PFSK-1 (cell line): ENCODE measurements at regions not wholly inside any gene's neighbourhood (a gene's known extent, or its start where the extent isn't known, plus 50 kb on each side); places are given as distances from the start of the nearest gene placed in this dataset.

Experiments used
- FOXP2 ChIP-seq: optimal IDR thresholded peaks from 2 replicates; pipeline ENCODE3; 2011; ENCODE audit warnings: borderline replicate concordance, control low read depth, inconsistent platforms; ENCODE audit not compliant: insufficient read depth; ENCODE audit errors: extremely low read length, extremely low read depth
- POLR2AphosphoS5 ChIP-seq: IDR thresholded peaks from 2 replicates; pipeline ENCODE4 v1.6.1; 2012; ENCODE audit warnings: low read depth, mild to moderate bottlenecking, control low read depth, low read length, moderate library complexity
- SIN3A ChIP-seq: IDR thresholded peaks from 2 replicates; pipeline ENCODE4 v1.6.1; 2012; ENCODE audit warnings: mild to moderate bottlenecking, low read length, moderate library complexity, borderline replicate concordance; ENCODE audit not compliant: insufficient read depth
- TAF1 ChIP-seq: IDR thresholded peaks from 2 replicates; pipeline ENCODE4 v1.6.1; 2012; ENCODE audit warnings: low read length, control low read depth, borderline replicate concordance; ENCODE audit not compliant: insufficient read depth
- TF ChIP-seq, protein P1 (sequence below), 2 experiments: IDR thresholded peaks; 2 replicates each; pipeline versions ENCODE4 v1.6.1 to v1.8.0; 2011 to 2012; ENCODE audit warnings: low read depth in 2 of 2, low read length in 2 of 2, control low read depth in 1 of 2, inconsistent platforms in 1 of 2, mild to moderate bottlenecking in 1 of 2, moderate library complexity in 1 of 2; ENCODE audit not compliant: insufficient read depth in 1 of 2

DNA sequence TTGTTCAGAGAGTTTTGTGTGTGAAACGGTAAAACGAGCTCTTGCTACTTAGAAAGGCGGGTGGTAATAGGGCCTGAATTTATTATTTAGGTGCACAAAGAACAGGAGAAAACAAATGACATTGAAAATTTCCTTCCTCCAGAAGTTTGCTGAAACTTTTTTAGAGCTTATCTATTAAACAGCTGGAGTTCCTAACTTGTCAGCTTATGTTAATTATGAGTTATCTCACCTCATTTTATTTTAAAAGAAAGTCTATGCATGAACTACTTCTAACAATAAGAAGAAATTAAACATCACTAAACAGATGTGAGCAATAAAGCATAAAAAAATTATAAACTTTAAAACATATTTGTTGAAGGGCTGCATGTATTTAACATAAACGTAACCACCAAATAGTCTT lies 373.9 kb upstream of the ANO3 start:
- TF ChIP-seq FOXP2 (no peak), SIN3A (no peak), POLR2AphosphoS5 (no peak), TAF1 (no peak)
- TF ChIP-seq, protein P1, sequence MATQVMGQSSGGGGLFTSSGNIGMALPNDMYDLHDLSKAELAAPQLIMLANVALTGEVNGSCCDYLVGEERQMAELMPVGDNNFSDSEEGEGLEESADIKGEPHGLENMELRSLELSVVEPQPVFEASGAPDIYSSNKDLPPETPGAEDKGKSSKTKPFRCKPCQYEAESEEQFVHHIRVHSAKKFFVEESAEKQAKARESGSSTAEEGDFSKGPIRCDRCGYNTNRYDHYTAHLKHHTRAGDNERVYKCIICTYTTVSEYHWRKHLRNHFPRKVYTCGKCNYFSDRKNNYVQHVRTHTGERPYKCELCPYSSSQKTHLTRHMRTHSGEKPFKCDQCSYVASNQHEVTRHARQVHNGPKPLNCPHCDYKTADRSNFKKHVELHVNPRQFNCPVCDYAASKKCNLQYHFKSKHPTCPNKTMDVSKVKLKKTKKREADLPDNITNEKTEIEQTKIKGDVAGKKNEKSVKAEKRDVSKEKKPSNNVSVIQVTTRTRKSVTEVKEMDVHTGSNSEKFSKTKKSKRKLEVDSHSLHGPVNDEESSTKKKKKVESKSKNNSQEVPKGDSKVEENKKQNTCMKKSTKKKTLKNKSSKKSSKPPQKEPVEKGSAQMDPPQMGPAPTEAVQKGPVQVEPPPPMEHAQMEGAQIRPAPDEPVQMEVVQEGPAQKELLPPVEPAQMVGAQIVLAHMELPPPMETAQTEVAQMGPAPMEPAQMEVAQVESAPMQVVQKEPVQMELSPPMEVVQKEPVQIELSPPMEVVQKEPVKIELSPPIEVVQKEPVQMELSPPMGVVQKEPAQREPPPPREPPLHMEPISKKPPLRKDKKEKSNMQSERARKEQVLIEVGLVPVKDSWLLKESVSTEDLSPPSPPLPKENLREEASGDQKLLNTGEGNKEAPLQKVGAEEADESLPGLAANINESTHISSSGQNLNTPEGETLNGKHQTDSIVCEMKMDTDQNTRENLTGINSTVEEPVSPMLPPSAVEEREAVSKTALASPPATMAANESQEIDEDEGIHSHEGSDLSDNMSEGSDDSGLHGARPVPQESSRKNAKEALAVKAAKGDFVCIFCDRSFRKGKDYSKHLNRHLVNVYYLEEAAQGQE (IDR thresholded peaks at IDR 0.05; ENCODE audit: insufficient read depth in 1 of 2, low read depth in 2 of 2, low read length in 2 of 2): no peak

DNA sequence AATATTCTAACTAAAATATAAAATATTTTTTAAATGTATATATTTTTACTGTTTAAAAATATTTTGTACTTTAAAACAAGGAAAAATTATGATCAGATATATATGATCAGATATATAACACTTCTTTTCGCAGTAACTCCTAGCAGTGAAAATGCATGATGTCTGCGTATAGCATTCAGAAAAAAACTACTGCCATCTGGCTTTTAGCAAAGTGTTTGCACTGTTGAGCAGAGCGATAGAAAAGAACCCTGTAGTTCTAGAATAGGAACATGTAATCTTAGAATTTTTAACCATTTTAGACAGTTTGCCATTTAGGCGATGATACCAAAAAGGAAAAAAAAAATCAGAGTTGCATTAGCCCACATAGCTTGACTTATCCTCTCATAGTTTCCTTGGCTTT lies 370.4 kb upstream of the ANO3 start:
- TF ChIP-seq FOXP2: no peak
- TF ChIP-seq POLR2AphosphoS5: no peak
- TF ChIP-seq, protein P1 (IDR thresholded peaks at IDR 0.05; ENCODE audit: insufficient read depth in 1 of 2, low read depth in 2 of 2, low read length in 2 of 2): no peak
- TF ChIP-seq SIN3A: no peak
- TF ChIP-seq TAF1: no peak

DNA sequence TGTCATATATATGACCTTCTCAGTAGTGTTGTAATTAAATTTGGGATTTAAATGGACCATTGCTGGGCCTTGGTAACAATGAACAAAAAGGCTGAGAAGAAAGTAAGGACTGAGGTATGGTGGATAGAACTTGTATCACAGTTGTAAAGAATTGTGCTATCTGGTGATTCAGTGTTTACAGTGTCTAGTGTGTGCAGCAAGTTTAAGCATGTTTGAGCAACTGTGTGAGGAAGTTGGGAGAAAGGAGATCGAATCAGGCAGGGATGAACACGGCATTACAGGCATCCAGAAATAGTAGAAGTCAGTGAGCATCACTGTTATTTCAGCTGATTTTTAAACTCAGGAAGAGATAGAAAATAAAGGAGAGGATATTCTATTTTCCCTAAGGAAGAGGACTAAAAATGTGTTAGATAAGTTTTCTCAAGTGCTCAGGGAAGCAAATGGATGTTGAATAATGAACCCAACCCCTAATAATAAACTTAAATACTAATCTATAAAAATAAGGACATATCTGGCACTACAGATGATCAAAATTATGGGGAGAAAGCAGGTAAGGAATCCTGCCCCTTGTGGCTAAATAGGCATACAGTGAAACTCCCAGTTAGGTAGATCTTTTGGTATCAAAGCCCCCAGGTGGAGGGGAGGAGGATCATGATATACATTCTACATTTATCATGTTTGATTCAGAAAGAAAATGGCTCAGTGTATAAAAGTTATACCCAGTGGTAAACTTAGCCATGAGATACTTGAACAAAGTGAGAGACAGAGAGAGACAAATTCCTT lies 361.0 kb upstream of the ANO3 start:
- TF ChIP-seq FOXP2 (no peak), TAF1 (no peak), POLR2AphosphoS5 (no peak), SIN3A (no peak)
- TF ChIP-seq, protein P1 (IDR thresholded peaks at IDR 0.05; ENCODE audit: insufficient read depth in 1 of 2, low read depth in 2 of 2, low read length in 2 of 2): no peak

DNA sequence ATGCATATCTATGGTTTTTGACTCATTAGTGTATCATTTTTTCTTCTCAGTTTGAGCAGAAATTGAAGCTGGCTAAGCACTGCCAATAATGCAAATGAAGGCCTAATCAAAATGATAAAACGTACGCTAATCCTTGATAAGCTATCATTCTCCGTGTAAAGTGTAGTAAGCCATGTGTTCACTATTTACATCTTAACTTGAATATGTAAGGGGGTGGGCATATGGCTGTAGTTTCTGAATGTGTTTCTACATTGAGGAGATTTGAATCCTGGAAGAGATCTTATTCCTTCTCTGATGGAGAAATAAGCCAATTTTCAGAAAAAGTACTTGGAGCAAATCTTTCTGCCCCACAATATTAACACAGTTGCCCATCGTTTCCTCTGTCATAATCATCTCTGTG lies 351.8 kb upstream of the ANO3 start:
- TF ChIP-seq, protein P1 (IDR thresholded peaks at IDR 0.05; ENCODE audit: insufficient read depth in 1 of 2, low read depth in 2 of 2, low read length in 2 of 2): no peak
- TF ChIP-seq SIN3A (no peak), FOXP2 (no peak), TAF1 (no peak)

DNA sequence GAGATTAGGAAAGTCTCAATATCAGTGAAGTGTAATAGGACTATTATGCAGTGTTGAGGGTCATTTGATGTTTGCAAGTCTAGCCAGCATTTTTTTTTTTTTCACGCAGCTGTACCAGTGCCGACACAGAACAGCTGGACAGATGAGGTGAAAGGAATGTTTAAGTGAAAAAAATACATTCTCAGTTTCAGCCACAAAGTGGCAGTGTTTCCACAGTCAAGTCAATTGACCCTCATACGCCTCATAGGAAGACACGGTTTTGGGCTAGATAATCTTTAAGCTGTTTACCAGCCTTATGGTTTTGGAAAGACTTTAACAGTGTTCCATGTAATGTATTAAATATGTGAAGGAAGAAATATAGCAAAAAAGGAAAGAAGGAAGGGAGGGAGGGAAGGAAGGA lies 349.9 kb upstream of the ANO3 start:
- TF ChIP-seq FOXP2 (no peak), SIN3A (no peak), TAF1 (no peak), POLR2AphosphoS5 (no peak)
- TF ChIP-seq, protein P1 (IDR thresholded peaks at IDR 0.05; ENCODE audit: insufficient read depth in 1 of 2, low read depth in 2 of 2, low read length in 2 of 2): no peak
